Fibroblast of lung (primary cell): ENCODE measurements at regions not wholly inside any gene's neighbourhood (a gene's known extent, or its start where the extent isn't known, plus 50 kb on each side); places are given as distances from the start of the nearest gene placed in this dataset.

ENCODE experiments used
- EZH2 ChIP-seq: IDR thresholded peaks from 2 replicates; pipeline ENCODE4 v1.5.1; 2012; ENCODE audit warnings: low read length, control low read depth, mild to moderate bottlenecking; ENCODE audit errors: missing control alignments
- TF ChIP-seq, protein P1 (sequence below), 2 donors: IDR thresholded peaks in 1 of 2; conservative IDR thresholded peaks in 1 of 2; 1 replicate in 1 of 2; 2 replicates in 1 of 2; pipeline ENCODE4 v1.5.1; 2011 to 2012; ENCODE audit warnings: low read length in 2 of 2, control low read depth in 1 of 2, inconsistent platforms in 1 of 2, low read depth in 1 of 2, mild to moderate bottlenecking in 1 of 2

DNA sequence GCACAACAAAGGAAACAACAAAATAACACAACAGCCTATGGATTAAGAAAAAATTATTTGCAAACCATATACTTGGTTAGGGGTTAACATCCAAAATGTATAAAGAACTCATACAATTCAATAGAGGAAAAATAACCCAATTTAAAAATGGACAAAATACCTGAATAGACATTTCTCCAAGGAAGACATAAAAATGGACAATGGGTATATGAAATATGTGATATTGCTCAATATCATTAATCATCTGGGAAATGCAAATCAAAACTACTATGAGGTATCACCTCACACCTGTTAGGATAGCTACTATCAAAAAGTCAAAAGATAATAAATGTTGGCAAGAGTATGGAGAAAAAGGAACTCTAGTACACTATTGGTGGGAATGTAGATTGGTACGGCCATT, 71.0 kb upstream of the THRB start:
- TF ChIP-seq, protein P1, sequence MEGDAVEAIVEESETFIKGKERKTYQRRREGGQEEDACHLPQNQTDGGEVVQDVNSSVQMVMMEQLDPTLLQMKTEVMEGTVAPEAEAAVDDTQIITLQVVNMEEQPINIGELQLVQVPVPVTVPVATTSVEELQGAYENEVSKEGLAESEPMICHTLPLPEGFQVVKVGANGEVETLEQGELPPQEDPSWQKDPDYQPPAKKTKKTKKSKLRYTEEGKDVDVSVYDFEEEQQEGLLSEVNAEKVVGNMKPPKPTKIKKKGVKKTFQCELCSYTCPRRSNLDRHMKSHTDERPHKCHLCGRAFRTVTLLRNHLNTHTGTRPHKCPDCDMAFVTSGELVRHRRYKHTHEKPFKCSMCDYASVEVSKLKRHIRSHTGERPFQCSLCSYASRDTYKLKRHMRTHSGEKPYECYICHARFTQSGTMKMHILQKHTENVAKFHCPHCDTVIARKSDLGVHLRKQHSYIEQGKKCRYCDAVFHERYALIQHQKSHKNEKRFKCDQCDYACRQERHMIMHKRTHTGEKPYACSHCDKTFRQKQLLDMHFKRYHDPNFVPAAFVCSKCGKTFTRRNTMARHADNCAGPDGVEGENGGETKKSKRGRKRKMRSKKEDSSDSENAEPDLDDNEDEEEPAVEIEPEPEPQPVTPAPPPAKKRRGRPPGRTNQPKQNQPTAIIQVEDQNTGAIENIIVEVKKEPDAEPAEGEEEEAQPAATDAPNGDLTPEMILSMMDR (conservative IDR thresholded peaks at IDR 0.05 in 1 of 2, IDR thresholded peaks at IDR 0.05 in 1 of 2; ENCODE audit: low read depth in 1 of 2, low read length in 2 of 2): no peak
- no peak for TF ChIP-seq EZH2
